Nephron progenitor cell (in vitro differentiated cells): ENCODE measurements at regions not wholly inside any gene's neighbourhood (a gene's known extent, or its start where the extent isn't known, plus 50 kb on each side); places are given as distances from the start of the nearest gene placed in this dataset.

Experiments
- DNase-seq: peaks from one replicate; pipeline ENCODE4 v3.0.0; 2021
- H3K27ac Mint-ChIP-seq: 2 replicates; pipeline ENCODE4 v1.8.0; 2021; ENCODE audit warnings: mild to moderate bottlenecking, moderate library complexity, mixed read lengths
- H3K27me3 Mint-ChIP-seq: 2 replicates; pipeline ENCODE4 v1.8.0; 2021; ENCODE audit warnings: mild to moderate bottlenecking, low read depth, mixed read lengths; ENCODE audit not compliant: poor library complexity
- H3K36me3 Mint-ChIP-seq: 2 replicates; pipeline ENCODE4 v1.8.0; 2021; ENCODE audit warnings: low read depth, mixed read lengths
- H3K4me1 Mint-ChIP-seq: 2 replicates; pipeline ENCODE4 v1.8.0; 2021; ENCODE audit warnings: mixed read lengths
- H3K4me3 Mint-ChIP-seq: 2 replicates; pipeline ENCODE4 v1.8.0; 2021; ENCODE audit warnings: mild to moderate bottlenecking, moderate library complexity, mixed read lengths
- H3K9me3 Mint-ChIP-seq: 2 replicates; pipeline ENCODE4 v1.8.0; 2021; ENCODE audit warnings: mild to moderate bottlenecking, moderate library complexity, mixed read lengths
- CTCF ChIP-seq: fragments of 200-600 bp; sonication (generic); IDR thresholded peaks from 2 replicates; pipeline ENCODE4 v1.5.0; 2021; ENCODE audit warnings: antibody characterized with exemption

- H3K4me3 Mint-ChIP-seq = no peak overlapping the region
- H3K9me3 Mint-ChIP-seq = peaks cover 23% of the 10 kb centered on the region
- H3K36me3 Mint-ChIP-seq = no peaks in the 10 kb centered on the region
- no peak for TF ChIP-seq CTCF
- H3K4me1 Mint-ChIP-seq = peaks cover 6% of the 10 kb centered on the region
- no peaks in the 10 kb centered on the region for H3K27me3 Mint-ChIP-seq
- no peak overlapping the region for H3K27ac Mint-ChIP-seq
- no peak for DNase-seq
These were observed 371.1 kb upstream of the SPRY2 start for GRCh38 chr13:80712026-80712425.

GRCh38 chr13:80708791-80709190 lies 367.9 kb upstream of the SPRY2 start:
- DNase-seq = no peak
- Mint-ChIP-seq H3K27me3 (no peaks in the 10 kb centered on the region), H3K36me3 (no peaks in the 10 kb centered on the region), H3K4me1 (no peaks in the 10 kb centered on the region), H3K9me3 (peaks cover 37% of the 10 kb centered on the region), H3K27ac (no peak overlapping the region), H3K4me3 (no peak overlapping the region)
- no peak for TF ChIP-seq CTCF

- no peaks in the 10 kb centered on the region for H3K27me3 Mint-ChIP-seq
- H3K36me3 Mint-ChIP-seq = no peaks in the 10 kb centered on the region
- H3K4me1 Mint-ChIP-seq = no peaks in the 10 kb centered on the region
- H3K9me3 Mint-ChIP-seq = peaks cover 37% of the 10 kb centered on the region
- H3K4me3 Mint-ChIP-seq = no peak overlapping the region
- no peak for TF ChIP-seq CTCF
- no peak overlapping the region for H3K27ac Mint-ChIP-seq
- DNase-seq = no peak
These were observed 366.4 kb upstream of the SPRY2 start for GRCh38 chr13:80707000-80707983.

- Mint-ChIP-seq H3K9me3 (peaks cover 47% of the 10 kb centered on the region), H3K4me1 (no peaks in the 10 kb centered on the region), H3K27me3 (no peaks in the 10 kb centered on the region), H3K27ac (no peak overlapping the region), H3K4me3 (no peak overlapping the region), H3K36me3 (no peaks in the 10 kb centered on the region)
- no peak for TF ChIP-seq CTCF
- no peak for DNase-seq
These were observed 365.2 kb upstream of the SPRY2 start for GRCh38 chr13:80706164-80706471.

- Mint-ChIP-seq H3K27me3 (no peaks in the 10 kb centered on the region), H3K27ac (no peak overlapping the region), H3K36me3 (peaks cover 2% of the 10 kb centered on the region), H3K9me3 (peaks cover 52% of the 10 kb centered on the region), H3K4me1 (no peaks in the 10 kb centered on the region), H3K4me3 (no peak overlapping the region)
- TF ChIP-seq CTCF = no peak
- DNase-seq = no peak
These were observed 364.6 kb upstream of the SPRY2 start for GRCh38 chr13:80705371-80706163.
